Rectal smooth muscle tissue (tissue), 1 donor: ENCODE measurements at regions not wholly inside any gene's neighbourhood (a gene's known extent, or its start where the extent isn't known, plus 50 kb on each side); places are given as distances from the start of the nearest gene placed in this dataset.

Source experiments
- H3K27ac ChIP-seq: one replicate; pipeline ENCODE4 v1.7.0; 2013; ENCODE audit warnings: low read depth, low read length, inconsistent platforms
- H3K27me3 ChIP-seq: one replicate; pipeline ENCODE4 v1.7.0; 2013; ENCODE audit warnings: low read length; ENCODE audit not compliant: control insufficient read depth, insufficient read depth
- H3K36me3 ChIP-seq: one replicate; pipeline ENCODE4 v1.7.0; 2013; ENCODE audit warnings: low read length; ENCODE audit not compliant: control insufficient read depth, insufficient read depth
- H3K4me1 ChIP-seq: one replicate; pipeline ENCODE4 v1.7.0; 2013; ENCODE audit warnings: low read length; ENCODE audit not compliant: control insufficient read depth, insufficient read depth
- H3K4me3 ChIP-seq: one replicate; pipeline ENCODE4 v1.7.0; 2013; ENCODE audit warnings: low read length
- H3K9ac ChIP-seq: one replicate; pipeline ENCODE4 v1.7.0; 2013; ENCODE audit warnings: low read length

- Histone ChIP-seq H3K27me3 (no peaks in the 10 kb centered on the region), H3K36me3 (no peaks in the 10 kb centered on the region), H3K4me1 (no peaks in the 10 kb centered on the region), H3K9ac (no peak overlapping the region), H3K4me3 (no peak overlapping the region), H3K27ac (no peak overlapping the region)
Observed at GRCh38 chr18:39365836-39366485, 1800.4 kb upstream of the CELF4 start.

GRCh38 chr18:39360072-39360471 is 1794.5 kb upstream of the CELF4 start:
- no peaks in the 10 kb centered on the region for H3K36me3 ChIP-seq
- H3K27ac ChIP-seq: no peak overlapping the region

GRCh38 chr18:39359636-39360035 is 1794.0 kb upstream of the CELF4 start:
- Histone ChIP-seq H3K27ac (no peak overlapping the region), H3K4me3 (no peak overlapping the region), H3K36me3 (no peaks in the 10 kb centered on the region), H3K9ac (no peak overlapping the region), H3K27me3 (no peaks in the 10 kb centered on the region), H3K4me1 (no peaks in the 10 kb centered on the region)

More at GRCh38 chr18:39360072-39360471, 1794.5 kb upstream of the CELF4 start:
- Histone ChIP-seq H3K27me3 (no peaks in the 10 kb centered on the region), H3K9ac (no peak overlapping the region), H3K4me1 (no peaks in the 10 kb centered on the region), H3K4me3 (no peak overlapping the region)

- Histone ChIP-seq H3K4me3 (no peak overlapping the region), H3K27me3 (no peaks in the 10 kb centered on the region), H3K9ac (no peak overlapping the region), H3K4me1 (no peaks in the 10 kb centered on the region), H3K36me3 (no peaks in the 10 kb centered on the region), H3K27ac (no peak overlapping the region)
Observed at GRCh38 chr18:39350945-39351344, 1785.3 kb upstream of the CELF4 start.

GRCh38 chr18:39349801-39350200 is 1784.2 kb upstream of the CELF4 start:
- H3K9ac ChIP-seq: no peak overlapping the region
- no peaks in the 10 kb centered on the region for H3K27me3 ChIP-seq
- H3K4me1 ChIP-seq: no peaks in the 10 kb centered on the region
- no peaks in the 10 kb centered on the region for H3K36me3 ChIP-seq
- H3K4me3 ChIP-seq: no peak overlapping the region
- H3K27ac ChIP-seq: no peak overlapping the region

DNA sequence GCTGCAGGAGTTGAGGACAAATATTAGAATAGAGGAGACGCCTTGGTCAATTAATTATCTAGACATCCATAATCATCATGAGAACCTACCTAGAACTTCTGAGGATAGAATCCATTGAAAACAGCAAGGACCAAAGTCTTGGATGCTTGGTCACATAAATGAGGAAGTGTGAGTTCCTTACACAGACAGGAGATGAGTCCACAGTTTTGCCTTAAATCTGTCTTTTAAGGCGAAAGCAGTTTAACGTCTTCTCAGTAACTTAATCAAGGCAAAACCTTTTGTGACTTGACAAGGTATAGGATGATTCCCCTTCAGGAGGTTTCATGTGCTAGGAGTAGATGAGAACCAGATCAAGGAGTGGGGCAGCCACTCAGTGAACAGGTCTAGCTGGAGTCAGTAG is 1783.2 kb upstream of the CELF4 start:
- Histone ChIP-seq H3K9ac (no peak overlapping the region), H3K27me3 (no peaks in the 10 kb centered on the region), H3K4me3 (no peak overlapping the region), H3K36me3 (no peaks in the 10 kb centered on the region), H3K27ac (no peak overlapping the region), H3K4me1 (no peaks in the 10 kb centered on the region)

GRCh38 chr18:39347701-39348100 is 1782.1 kb upstream of the CELF4 start:
- Histone ChIP-seq H3K4me1 (no peaks in the 10 kb centered on the region), H3K36me3 (no peaks in the 10 kb centered on the region), H3K9ac (no peak overlapping the region), H3K27me3 (no peaks in the 10 kb centered on the region), H3K27ac (no peak overlapping the region), H3K4me3 (no peak overlapping the region)

DNA sequence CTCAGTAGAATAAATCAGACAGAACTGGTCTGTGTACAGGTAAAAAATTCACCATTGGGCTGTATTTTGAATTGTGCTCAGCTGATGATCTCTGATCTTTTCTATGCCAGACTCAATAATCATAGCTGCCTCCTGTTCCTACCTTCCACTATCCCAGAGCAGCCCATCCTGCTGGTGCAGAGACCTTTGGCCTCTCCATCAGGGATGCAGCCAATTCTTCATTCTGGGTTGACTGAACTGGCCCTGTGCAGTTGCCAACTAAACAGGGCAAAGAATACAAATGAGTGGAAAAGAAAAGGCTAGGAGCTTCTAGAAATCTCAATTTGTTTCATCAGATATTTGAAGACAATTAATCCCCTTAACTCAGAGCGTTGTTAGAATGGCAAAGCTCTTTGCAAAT is 1781.3 kb upstream of the CELF4 start:
- Histone ChIP-seq H3K27ac (no peak overlapping the region), H3K4me1 (no peaks in the 10 kb centered on the region), H3K9ac (no peak overlapping the region), H3K4me3 (no peak overlapping the region), H3K27me3 (no peaks in the 10 kb centered on the region), H3K36me3 (no peaks in the 10 kb centered on the region)

GRCh38 chr18:39345321-39345720 is 1779.7 kb upstream of the CELF4 start:
- Histone ChIP-seq H3K27ac (no peak overlapping the region), H3K36me3 (no peaks in the 10 kb centered on the region), H3K4me3 (no peak overlapping the region), H3K9ac (no peak overlapping the region), H3K27me3 (no peaks in the 10 kb centered on the region), H3K4me1 (no peaks in the 10 kb centered on the region)

DNA sequence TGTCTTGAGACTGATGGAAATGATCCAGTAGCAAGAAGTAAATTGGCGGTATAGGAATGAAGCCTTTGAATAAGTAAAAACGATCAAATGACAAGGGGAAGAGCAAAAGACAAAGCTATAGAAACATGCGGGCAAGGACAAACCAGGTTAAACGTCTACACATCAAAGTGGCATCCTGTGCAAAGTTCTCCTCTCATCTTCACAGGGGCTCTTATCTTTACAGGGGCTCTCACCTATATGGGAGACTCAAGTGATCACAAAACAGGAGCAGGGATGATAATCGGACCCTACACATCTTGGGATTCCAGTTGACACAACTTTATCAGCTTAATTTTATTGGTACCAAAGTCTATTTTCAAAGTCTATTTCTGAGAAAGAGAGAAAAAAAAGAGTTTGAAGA is 1778.9 kb upstream of the CELF4 start:
- no peak overlapping the region for H3K27ac ChIP-seq

GRCh38 chr18:39341129-39341528 is 1775.5 kb upstream of the CELF4 start:
- no peak overlapping the region for H3K27ac ChIP-seq
- H3K4me3 ChIP-seq: no peak overlapping the region
- H3K27me3 ChIP-seq: no peaks in the 10 kb centered on the region
- H3K36me3 ChIP-seq: no peaks in the 10 kb centered on the region
- no peak overlapping the region for H3K9ac ChIP-seq
- no peaks in the 10 kb centered on the region for H3K4me1 ChIP-seq

More for the DNA sequence above, 1778.9 kb upstream of the CELF4 start:
- Histone ChIP-seq H3K27me3 (no peaks in the 10 kb centered on the region), H3K4me1 (no peaks in the 10 kb centered on the region), H3K4me3 (no peak overlapping the region), H3K9ac (no peak overlapping the region), H3K36me3 (no peaks in the 10 kb centered on the region)

DNA sequence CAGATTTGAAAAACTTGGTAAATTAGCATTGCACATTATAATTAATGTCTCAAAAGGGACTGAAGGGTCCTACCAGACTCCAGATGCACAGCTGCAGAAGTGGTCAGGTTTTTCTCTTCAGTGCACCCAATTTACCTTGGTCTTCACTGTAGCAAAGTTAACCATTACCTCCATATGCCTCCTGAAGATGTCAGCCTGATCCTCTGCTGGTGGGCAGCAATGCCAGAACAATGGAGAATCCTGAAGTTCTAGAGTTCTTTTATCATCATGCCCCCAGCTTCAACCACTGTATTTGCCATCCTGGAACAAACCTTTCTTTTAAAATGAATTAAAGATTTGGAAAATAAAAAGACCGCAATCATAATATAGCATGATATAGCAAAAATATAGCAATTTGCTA is 1774.8 kb upstream of the CELF4 start:
- Histone ChIP-seq H3K4me3 (no peak overlapping the region), H3K36me3 (no peaks in the 10 kb centered on the region), H3K9ac (no peak overlapping the region), H3K27ac (no peak overlapping the region), H3K27me3 (no peaks in the 10 kb centered on the region), H3K4me1 (no peaks in the 10 kb centered on the region)

DNA sequence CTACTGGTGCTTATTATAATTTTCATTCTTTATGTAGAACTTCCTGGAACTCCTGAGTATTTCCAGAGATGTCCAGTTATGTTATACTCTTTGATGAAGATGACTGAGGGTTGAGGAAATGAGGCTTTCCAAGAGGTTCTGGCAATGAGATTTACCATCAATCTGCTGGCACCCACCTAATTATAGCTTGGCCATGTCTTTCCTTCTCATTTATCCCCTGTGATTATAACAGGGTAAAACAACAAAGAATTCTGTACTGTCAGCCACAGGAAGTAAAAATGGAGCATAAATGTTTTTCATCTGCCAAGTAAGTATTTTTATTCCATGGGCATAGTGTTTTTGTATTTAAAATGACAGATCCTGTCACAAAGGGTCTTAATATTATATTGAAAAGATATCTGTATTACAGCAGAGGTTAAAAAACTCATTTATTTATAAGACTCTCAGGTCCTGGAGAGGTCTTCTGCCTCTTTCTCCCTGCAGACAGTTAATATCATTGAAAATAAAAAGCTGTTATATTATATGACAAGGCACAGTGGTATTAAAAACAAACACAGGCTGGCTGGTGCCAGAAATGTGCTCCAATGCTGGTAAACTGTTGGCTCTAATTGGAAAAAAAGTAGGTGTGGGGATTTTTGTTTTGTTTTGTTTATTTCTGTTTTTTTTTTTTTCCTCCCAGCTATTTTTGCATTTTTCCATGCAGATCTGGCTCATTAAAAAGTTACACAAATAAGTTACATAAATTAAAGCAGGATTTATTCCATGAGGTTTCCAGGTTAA is 1764.1 kb upstream of the CELF4 start:
- no peak overlapping the region for H3K9ac ChIP-seq
- H3K4me3 ChIP-seq: no peak overlapping the region
- no peaks in the 10 kb centered on the region for H3K36me3 ChIP-seq
- H3K27ac ChIP-seq: no peak overlapping the region
- no peaks in the 10 kb centered on the region for H3K4me1 ChIP-seq
- no peaks in the 10 kb centered on the region for H3K27me3 ChIP-seq
